Colonic mucosa (tissue), 4 donors: ENCODE measurements at regions not wholly inside any gene's neighbourhood (a gene's known extent, or its start where the extent isn't known, plus 50 kb on each side); places are given as distances from the start of the nearest gene placed in this dataset.

Source experiments
- DNase-seq: peaks from one replicate; pipeline ENCODE4 v3.0.0-alpha.2; 2020
- H3K27ac ChIP-seq: fragments of 200-600 bp; one replicate; pipeline ENCODE4 v1.8.0; 2021
- H3K27me3 ChIP-seq: fragments of 200-600 bp; one replicate; pipeline ENCODE4 v1.8.0; 2021
- H3K36me3 ChIP-seq: fragments of 200-600 bp; one replicate; pipeline ENCODE4 v1.8.0; 2021
- H3K4me1 ChIP-seq: fragments of 200-600 bp; one replicate; pipeline ENCODE4 v1.8.0; 2021; ENCODE audit warnings: mild to moderate bottlenecking
- H3K4me3 ChIP-seq: fragments of 200-600 bp; one replicate; pipeline ENCODE4 v1.8.0; 2021
- H3K9ac ChIP-seq, 2 donors: one replicate each; pipeline ENCODE4 v1.7.0; 2013; ENCODE audit warnings: control low read depth in 2 of 2, low read depth in 2 of 2, low read length in 2 of 2
- H3K9me3 ChIP-seq: fragments of 200-600 bp; one replicate; pipeline ENCODE4 v1.8.0; 2021
- CTCF ChIP-seq: fragments of 200-600 bp; IDR thresholded peaks from one replicate; pipeline ENCODE4 v1.8.0; 2022; ENCODE audit warnings: antibody characterized with exemption, mild to moderate bottlenecking
- intact Hi-C: fragments of 100-400 bp; cut with DNase I; formaldehyde crosslinking; loops from one replicate; pipeline ENCODE4 v1.14.1; 2022
- donor health status: healthy.
- donor health status: DM: no; HTN: no; CAD: no.
- donor health status: DM: no; HTN: no; CAD: no.

DNA sequence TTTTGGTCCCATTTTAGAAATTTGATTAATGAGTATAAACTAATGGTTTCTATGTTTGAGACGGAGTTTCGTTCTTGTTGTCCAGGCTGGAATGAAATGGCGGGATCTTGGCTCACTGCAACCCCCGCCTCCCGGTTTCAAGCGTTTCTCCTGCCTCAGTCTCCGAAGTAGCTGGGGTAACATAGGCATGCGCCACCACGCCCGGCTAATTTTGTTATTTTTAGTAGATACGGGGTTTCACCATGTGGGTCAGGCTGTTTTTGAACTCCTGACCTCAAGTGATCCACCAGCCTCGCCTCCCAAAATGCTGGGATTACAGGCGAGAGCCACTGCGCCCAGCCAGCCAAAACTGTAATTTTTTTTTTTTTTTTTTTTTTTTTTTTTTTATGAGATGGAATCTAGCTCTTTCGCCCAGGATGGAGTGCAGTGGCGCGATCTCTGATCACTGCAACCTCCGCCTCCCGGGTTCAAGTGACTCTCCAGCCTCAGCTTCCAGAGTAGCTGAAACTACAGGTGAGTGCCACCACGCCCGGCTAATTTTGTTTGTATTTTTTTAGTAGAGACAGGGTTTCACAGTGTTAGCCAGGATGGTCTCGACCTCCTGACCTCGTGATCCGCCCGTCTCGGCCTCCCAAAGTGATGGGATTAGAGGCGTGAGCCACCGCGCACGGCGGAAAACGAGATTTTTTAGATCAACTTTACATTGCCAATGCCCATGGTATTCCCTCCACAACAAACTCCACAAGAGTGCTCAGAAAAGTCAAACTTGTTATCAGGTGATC is 127.8 kb downstream of the HFE start:
- Histone ChIP-seq H3K27ac (peak overlapping the region; percentile 97), H3K4me1 (peaks cover 3% of the 10 kb centered on the region), H3K4me3 (peak overlapping the region; percentile 30), H3K9me3 (no peaks in the 10 kb centered on the region), H3K9ac (peak overlapping the region; percentile 74 to 98), H3K27me3 (no peaks in the 10 kb centered on the region), H3K36me3 (no peaks in the 10 kb centered on the region)
- intact Hi-C loops: loop anchor here (5.0 kb wide), 1 partner anchor 67 kb away; no protein-coding TSS in a partner anchor
- no peak for TF ChIP-seq CTCF
- no peak for DNase-seq

DNA sequence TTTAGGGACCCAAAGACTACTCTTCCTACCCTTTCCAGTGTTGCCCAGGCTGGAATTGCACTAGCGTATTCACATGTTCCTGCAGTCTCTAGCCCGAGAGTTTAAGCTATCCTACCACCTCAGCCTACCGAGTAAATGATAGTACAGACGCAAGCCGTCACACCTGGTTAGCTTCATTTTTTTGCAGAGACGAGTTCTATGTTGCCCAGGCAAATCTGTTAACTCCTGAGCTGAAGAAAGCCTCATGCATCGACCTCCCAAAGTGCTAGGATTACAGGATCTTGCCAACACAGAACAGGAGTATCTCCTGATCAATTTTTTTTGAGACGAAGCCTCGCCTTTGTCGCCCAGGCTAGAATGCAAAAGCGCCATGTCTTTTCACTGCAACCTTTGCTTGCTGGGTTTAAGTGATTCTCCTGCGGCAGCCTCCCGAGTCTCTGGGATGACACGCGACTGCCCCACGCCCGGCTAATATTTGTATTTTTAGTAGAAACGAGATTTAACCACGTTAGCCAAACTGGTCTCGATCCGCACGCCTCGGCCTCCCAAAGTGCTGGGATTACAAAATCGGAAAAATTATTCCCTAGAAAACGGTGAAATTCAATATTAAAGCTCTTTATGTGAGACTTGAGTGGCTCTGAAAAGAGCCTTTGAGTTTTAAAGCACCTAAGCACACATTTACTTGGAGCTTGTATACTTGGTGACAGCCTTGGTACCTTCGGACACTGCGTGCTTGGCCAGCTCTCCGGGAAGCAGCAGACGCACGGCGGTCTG is 128.5 kb downstream of the HFE start:
- Histone ChIP-seq H3K36me3 (no peaks in the 10 kb centered on the region), H3K9me3 (no peaks in the 10 kb centered on the region), H3K9ac (peak overlapping the region; percentile 74 to 98), H3K27ac (peak overlapping the region; percentile 97), H3K4me1 (peaks cover 3% of the 10 kb centered on the region), H3K4me3 (peak overlapping the region; percentile 30), H3K27me3 (no peaks in the 10 kb centered on the region)
- intact Hi-C loops: loop anchor here (5.0 kb wide), 1 partner anchor 67 kb away; no protein-coding TSS in a partner anchor
- no peak for DNase-seq
- no peak for TF ChIP-seq CTCF

GRCh38 chr6:26216359-26216885 is 129.2 kb downstream of the HFE start:
- Histone ChIP-seq H3K27ac (peak overlapping the region; percentile 97), H3K27me3 (no peaks in the 10 kb centered on the region), H3K36me3 (no peaks in the 10 kb centered on the region), H3K9ac (peak overlapping the region; percentile 74 to 98), H3K4me3 (peak overlapping the region; percentile 43), H3K9me3 (no peaks in the 10 kb centered on the region), H3K4me1 (peaks cover 3% of the 10 kb centered on the region)
- no peak for TF ChIP-seq CTCF
- intact Hi-C loops: loop anchor here (5.0 kb wide), 1 partner anchor 66 kb away; no protein-coding TSS in a partner anchor
- peak; percentile 84 for DNase-seq

- intact Hi-C loops: loop anchor here (5.0 kb wide), 1 partner anchor 65 kb away; no protein-coding TSS in a partner anchor
- peak overlapping the region; percentile 43 for H3K4me3 ChIP-seq
- peak overlapping the region; percentile 97 for H3K27ac ChIP-seq
- peaks cover 3% of the 10 kb centered on the region for H3K4me1 ChIP-seq
- H3K9ac ChIP-seq: peak overlapping the region; percentile 67 to 98
- TF ChIP-seq CTCF: peak; percentile 36
- no peaks in the 10 kb centered on the region for H3K27me3 ChIP-seq
- H3K36me3 ChIP-seq: no peaks in the 10 kb centered on the region
- peak; percentile 84 for DNase-seq
- no peaks in the 10 kb centered on the region for H3K9me3 ChIP-seq
These were observed 129.9 kb downstream of the HFE start for GRCh38 chr6:26216886-26217713.

DNA sequence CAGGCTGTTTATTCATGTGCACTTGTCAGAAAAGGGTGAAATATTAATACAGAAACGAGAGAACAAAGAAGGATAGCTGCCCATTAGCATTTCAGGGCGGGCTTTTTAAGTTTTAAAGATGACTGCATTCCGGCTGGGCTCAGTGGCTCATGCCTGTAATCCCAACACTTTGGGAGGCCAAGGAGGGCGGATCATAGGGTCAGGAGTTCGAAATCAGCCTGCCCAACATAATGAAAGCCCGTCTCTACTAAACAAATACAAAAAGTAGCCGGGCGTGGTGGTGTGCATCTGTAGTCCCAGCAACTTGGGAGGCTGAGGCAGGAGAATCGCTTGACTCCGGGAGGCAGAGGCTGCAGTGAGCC is 130.5 kb downstream of the HFE start:
- Histone ChIP-seq H3K9ac (peak overlapping the region in 1 of 2 donors; percentile 98), H3K4me3 (peak overlapping the region; percentile 43)
- intact Hi-C loops: loop anchor here (5.0 kb wide), 1 partner anchor 65 kb away; no protein-coding TSS in a partner anchor

More for the DNA sequence above, 130.5 kb downstream of the HFE start:
- H3K27ac ChIP-seq: peak overlapping the region; percentile 97
- H3K9me3 ChIP-seq: no peaks in the 10 kb centered on the region
- no peaks in the 10 kb centered on the region for H3K36me3 ChIP-seq
- peaks cover 3% of the 10 kb centered on the region for H3K4me1 ChIP-seq
- peak; percentile 56 for DNase-seq
- no peak for TF ChIP-seq CTCF
- no peaks in the 10 kb centered on the region for H3K27me3 ChIP-seq
